ENCODE measurements at regions not wholly inside any gene's neighbourhood (a gene's known extent, or its start where the extent isn't known, plus 50 kb on each side); places are given as distances from the start of the nearest gene placed in this dataset.

- H3K4me3 ChIP-seq (ENCODE audit: low read length, poor library complexity, severe bottlenecking): no peak overlapping the region
- H3K4me1 ChIP-seq (ENCODE audit: insufficient read depth, low read length, poor library complexity, severe bottlenecking): no peaks in the 10 kb centered on the region
- H3K9me2 ChIP-seq (replicated peaks; ENCODE audit: low read depth, low read length): no peaks in the 10 kb centered on the region
- no peaks in the 10 kb centered on the region for H3K9me3 ChIP-seq (ENCODE audit: insufficient read depth, low read depth, low read length)
- H2AFZ ChIP-seq (ENCODE audit: low read length): no peak overlapping the region
- H3K4me2 ChIP-seq (ENCODE audit: low read depth, low read length, poor library complexity, severe bottlenecking): no peak overlapping the region
- H3F3A ChIP-seq (ENCODE audit: low read depth): no peaks in the 10 kb centered on the region
- H3K27me3 ChIP-seq (ENCODE audit: insufficient read depth, low read length, poor library complexity, severe bottlenecking): no peaks in the 10 kb centered on the region
- no peak overlapping the region for H3K9ac ChIP-seq (ENCODE audit: low read depth, low read length, poor library complexity, severe bottlenecking)
- no peaks in the 10 kb centered on the region for H4K20me1 ChIP-seq (ENCODE audit: insufficient read depth, low read length, poor library complexity, severe bottlenecking)
- H3K79me2 ChIP-seq (ENCODE audit: insufficient read depth, low read length): no peaks in the 10 kb centered on the region
- no peaks in the 10 kb centered on the region for H3K36me3 ChIP-seq (ENCODE audit: insufficient read depth, low read length)
- TF ChIP-seq EZH2phosphoT487 (IDR thresholded peaks at IDR 0.05; ENCODE audit: borderline replicate concordance) (no peak), CTCF (conservative IDR thresholded peaks at IDR 0.05; ENCODE audit: low read length) (no peak)
Observed at GRCh38 chr4:157907226-157907946, 265.4 kb downstream of the GASK1B start.

- H3K4me2 ChIP-seq (ENCODE audit: low read depth, low read length, poor library complexity, severe bottlenecking): no peak overlapping the region
- no peak overlapping the region for H3K4me3 ChIP-seq (ENCODE audit: low read length, poor library complexity, severe bottlenecking)
- no peaks in the 10 kb centered on the region for H3K4me1 ChIP-seq (ENCODE audit: insufficient read depth, low read length, poor library complexity, severe bottlenecking)
- H3F3A ChIP-seq (ENCODE audit: low read depth): no peaks in the 10 kb centered on the region
- H3K9me2 ChIP-seq (replicated peaks; ENCODE audit: low read depth, low read length): no peaks in the 10 kb centered on the region
- H3K79me2 ChIP-seq (ENCODE audit: insufficient read depth, low read length): no peaks in the 10 kb centered on the region
- no peaks in the 10 kb centered on the region for H3K9me3 ChIP-seq (ENCODE audit: insufficient read depth, low read depth, low read length)
- no peaks in the 10 kb centered on the region for H3K36me3 ChIP-seq (ENCODE audit: insufficient read depth, low read length)
- TF ChIP-seq CTCF (conservative IDR thresholded peaks at IDR 0.05; ENCODE audit: low read length) (no peak), EZH2phosphoT487 (IDR thresholded peaks at IDR 0.05; ENCODE audit: borderline replicate concordance) (no peak)
- no peaks in the 10 kb centered on the region for H3K27me3 ChIP-seq (ENCODE audit: insufficient read depth, low read length, poor library complexity, severe bottlenecking)
- H3K9ac ChIP-seq (ENCODE audit: low read depth, low read length, poor library complexity, severe bottlenecking): no peak overlapping the region
- H2AFZ ChIP-seq (ENCODE audit: low read length): no peak overlapping the region
- no peaks in the 10 kb centered on the region for H4K20me1 ChIP-seq (ENCODE audit: insufficient read depth, low read length, poor library complexity, severe bottlenecking)
Observed at GRCh38 chr4:157898836-157899605, 273.8 kb downstream of the GASK1B start.

GRCh38 chr4:157897855-157898370 is 274.9 kb downstream of the GASK1B start:
- no peaks in the 10 kb centered on the region for H3K9me2 ChIP-seq (replicated peaks; ENCODE audit: low read depth, low read length)
- no peaks in the 10 kb centered on the region for H3K4me1 ChIP-seq (ENCODE audit: insufficient read depth, low read length, poor library complexity, severe bottlenecking)
- H2AFZ ChIP-seq (ENCODE audit: low read length): no peak overlapping the region
- no peak overlapping the region for H3K4me2 ChIP-seq (ENCODE audit: low read depth, low read length, poor library complexity, severe bottlenecking)
- H3K4me3 ChIP-seq (ENCODE audit: low read length, poor library complexity, severe bottlenecking): no peak overlapping the region
- H3K9ac ChIP-seq (ENCODE audit: low read depth, low read length, poor library complexity, severe bottlenecking): no peak overlapping the region
- H3K79me2 ChIP-seq (ENCODE audit: insufficient read depth, low read length): no peaks in the 10 kb centered on the region
- H3K36me3 ChIP-seq (ENCODE audit: insufficient read depth, low read length): no peaks in the 10 kb centered on the region
- no peaks in the 10 kb centered on the region for H4K20me1 ChIP-seq (ENCODE audit: insufficient read depth, low read length, poor library complexity, severe bottlenecking)
- TF ChIP-seq CTCF (conservative IDR thresholded peaks at IDR 0.05; ENCODE audit: low read length) (no peak), EZH2phosphoT487 (IDR thresholded peaks at IDR 0.05; ENCODE audit: borderline replicate concordance) (no peak)
- no peaks in the 10 kb centered on the region for H3K9me3 ChIP-seq (ENCODE audit: insufficient read depth, low read depth, low read length)
- no peaks in the 10 kb centered on the region for H3K27me3 ChIP-seq (ENCODE audit: insufficient read depth, low read length, poor library complexity, severe bottlenecking)
- no peaks in the 10 kb centered on the region for H3F3A ChIP-seq (ENCODE audit: low read depth)

Data from Loucy (cell line).